HG02763 (cell line): ENCODE measurements at regions not wholly inside any gene's neighbourhood (a gene's known extent, or its start where the extent isn't known, plus 50 kb on each side); places are given as distances from the start of the nearest gene placed in this dataset.
"Not testable (repeated sequence)": the region's sequence is repeated elsewhere in the genome, so short reads cannot be mapped to it uniquely, and the experiment has no call there.

Experiments used
- ATAC-seq: cut with Tn5 transposase; IDR thresholded peaks from one replicate; pipeline ENCODE4 v1.9.1; 2021; ENCODE audit warnings: mild to moderate bottlenecking, moderate library complexity; ENCODE audit not compliant: unreplicated experiment

DNA sequence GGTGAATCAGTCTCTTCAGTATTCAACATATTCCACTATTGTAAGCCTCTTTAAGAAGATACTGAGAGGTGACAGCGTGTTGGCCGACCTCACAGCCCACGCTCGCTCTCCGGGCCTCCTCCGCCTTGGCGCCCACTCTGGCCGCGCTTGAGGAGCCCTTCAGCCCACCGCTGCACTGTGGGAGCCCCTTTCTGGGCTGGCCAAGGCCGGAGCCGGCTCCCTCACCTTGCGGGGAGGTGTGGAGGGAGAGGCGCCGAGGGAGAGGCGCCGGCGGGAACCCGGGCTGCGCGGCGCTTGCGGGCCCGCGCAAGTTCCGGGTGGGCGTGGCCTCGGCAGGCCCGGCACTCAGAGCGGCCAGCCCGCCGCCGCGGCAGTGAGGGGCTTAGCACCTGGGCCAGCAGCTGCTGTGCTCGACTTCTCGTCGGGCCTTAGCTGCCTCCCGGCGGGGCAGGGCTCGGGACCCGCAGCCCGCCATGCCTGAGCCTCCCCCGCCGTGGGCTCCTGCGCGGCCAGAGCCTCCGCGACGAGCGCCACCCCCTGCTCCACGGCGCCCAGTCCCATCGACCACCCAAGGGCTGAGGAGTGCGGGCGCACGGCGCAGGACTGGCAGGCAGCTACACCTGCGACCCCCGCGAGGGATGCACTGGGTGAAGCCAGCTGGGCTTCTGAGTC is 306.4 kb downstream of the SEMA3D start:
- ATAC-seq = not testable (repeated sequence)

DNA sequence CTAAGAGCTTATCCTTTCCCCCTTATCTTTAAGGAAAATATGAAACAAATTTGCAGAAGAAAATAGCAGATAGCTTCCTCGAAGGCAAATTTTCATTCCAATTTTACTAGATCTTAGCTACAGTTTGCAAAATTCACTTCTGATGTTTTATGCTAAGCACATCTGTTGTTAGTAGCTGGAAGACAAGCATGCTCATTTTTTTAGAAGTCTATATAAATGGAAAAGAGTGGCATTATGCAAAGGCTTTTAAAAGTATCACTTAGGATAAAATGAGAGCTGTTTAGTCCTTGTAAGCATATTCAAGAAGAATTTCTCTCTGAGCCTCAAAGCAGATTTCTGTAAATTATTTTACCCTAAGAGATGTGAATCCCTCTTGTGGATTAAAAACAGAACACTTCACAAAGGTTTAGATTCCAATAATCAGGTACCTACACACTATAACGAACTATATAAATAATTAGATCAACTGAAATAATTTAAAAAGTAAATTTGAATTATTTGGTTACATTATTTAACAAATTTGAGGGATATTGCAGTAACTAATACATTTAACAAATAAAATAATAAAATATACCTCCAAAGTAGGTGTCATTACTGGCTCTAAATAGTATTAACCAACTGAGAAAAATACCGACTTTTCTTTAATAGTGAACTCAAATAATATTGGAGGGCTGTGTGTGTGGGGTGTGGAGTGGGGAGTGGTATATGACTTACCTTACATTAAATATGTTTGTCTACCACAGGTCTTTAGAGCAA is 307.1 kb downstream of the SEMA3D start:
- ATAC-seq = no peak

DNA sequence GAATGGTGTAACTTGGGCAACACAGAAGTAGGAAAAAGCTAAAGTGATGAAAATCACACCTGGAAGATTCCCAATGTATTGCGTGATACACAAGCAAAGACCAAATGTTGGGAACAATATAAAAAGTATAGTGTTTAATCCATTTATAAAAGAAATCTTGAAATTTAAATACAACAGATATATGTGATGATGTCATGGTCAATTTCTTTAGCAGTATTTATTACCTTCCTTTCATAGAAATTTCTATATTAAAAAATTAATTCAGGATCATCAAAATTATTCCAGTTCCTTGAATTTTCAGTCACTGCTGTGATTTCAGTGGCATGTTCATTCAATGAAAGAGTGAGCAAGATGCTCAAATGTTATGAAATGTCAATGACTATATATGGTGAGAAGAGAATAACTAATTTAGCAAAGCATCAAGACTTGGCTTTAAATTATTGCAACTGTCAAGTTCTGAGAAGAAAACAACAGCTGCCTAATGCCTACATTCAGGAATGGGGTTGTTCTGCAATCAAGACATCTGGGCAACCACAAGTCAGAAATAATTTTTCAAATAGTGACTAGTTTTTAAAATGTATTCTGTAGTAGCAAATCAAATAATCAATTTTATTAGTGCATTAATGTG is 308.8 kb downstream of the SEMA3D start:
- ATAC-seq = no peak

DNA sequence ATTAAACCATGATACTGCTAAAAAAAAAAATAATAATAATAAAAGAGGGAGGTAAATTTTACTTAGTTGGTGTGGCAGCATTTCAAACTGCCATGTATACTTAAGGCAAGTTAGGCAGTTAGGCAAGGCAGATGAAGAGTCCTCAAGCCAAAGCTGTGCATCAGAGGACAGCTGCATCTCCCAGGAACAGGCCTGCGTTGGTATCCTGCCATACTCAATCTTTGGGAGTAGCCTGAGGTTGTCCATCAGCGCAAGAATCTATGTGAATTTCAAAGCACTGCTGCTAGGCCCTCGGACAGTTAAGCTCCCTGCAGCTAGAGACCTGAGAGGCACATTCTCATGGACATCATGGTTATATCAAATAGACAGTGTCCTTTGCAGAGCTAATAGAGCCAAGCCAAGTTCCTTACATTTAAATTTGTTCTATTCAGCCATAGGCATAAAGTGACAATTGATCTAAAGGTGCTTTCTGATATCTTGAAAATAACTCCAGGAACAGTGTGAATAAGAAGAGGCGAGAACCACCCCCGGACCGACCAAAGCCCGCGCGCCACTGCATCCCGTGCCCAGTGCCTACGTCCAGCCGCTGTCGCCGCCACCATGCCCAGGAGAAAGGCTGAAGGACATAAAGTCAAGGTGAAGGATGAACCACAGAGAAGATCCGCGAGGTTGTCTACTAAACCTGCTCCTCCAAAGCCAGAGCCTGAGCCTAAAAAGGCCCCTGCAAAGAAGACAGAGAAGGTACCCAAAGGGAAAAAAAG is 310.6 kb downstream of the SEMA3D start:
- ATAC-seq = no peak

DNA sequence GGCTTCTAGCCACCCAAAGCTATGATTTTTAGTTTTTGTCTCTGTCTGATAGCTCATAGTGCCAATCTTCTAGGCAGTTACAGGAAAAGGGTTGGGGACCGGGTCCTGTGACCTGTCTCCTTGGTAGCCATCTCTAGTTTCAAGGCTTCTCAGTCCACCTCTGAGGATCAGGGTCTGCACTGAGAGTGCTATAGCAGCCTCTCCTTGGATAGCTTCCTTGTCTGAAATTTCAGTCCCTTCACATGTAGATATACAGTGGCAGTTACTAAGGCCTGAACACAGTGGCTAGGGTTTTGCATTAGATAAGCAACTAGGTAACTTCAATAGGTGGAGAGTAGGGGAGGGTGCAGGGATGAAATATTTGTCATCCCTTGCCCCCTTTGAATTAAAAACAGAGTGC is 321.3 kb downstream of the SEMA3D start:
- no peak for ATAC-seq

DNA sequence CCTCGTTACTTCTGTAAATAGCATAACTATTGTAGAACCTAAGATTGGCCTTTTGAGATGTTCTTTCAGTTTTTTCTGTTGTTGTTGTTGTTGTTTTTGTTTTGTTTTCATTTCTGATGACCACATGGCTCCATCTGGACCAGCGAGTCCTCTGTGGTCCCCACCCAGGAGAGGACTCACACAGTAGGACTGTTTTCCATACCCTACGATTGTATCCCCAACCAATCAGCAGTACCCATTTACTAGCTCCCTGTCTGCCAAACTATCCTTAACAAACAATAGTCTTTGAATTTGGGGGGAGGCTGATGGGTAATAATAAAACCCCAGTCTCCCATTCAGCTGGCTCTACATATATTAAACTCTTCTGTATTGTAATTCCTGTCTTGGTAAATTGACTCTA is 329.5 kb downstream of the SEMA3D start:
- ATAC-seq = no peak

DNA sequence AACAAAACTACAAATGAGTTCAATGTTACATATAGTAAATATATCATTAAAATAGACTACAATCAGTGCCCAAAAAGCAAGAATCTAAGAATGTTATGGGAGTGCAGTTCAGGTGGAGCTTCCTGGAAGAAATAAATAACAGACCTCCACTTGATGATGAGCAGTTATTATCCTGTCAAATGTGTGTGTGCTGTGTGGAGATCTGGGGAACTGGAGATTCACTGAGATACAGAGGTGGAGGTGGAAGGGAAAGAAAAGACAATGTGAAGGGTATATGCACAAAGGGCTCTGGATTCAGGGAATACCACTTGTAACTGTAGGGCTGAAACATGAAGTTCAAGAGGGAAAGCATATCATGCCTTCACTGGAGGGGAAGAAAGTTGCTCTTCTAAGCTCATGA is 331.1 kb downstream of the SEMA3D start:
- no peak for ATAC-seq

DNA sequence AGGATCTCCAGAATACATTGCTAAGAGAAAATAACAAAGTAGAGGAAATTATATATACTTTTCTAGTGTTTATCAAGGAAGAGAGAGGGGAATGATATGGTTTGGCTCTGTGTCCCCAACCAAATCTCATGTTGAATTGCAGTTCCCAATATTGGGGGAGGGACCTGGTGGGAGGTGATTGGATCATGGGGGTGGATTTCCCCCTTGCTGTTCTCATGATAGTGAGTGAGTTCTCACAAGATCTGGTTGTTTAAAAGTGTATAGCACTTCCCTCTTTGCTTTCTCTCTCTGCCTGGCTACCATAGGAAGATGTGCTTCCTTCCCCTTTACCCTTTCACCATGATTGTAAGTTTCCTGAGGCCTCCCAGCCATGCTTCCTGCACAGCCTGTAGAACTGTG is 337.9 kb downstream of the SEMA3D start:
- not testable (repeated sequence) for ATAC-seq

DNA sequence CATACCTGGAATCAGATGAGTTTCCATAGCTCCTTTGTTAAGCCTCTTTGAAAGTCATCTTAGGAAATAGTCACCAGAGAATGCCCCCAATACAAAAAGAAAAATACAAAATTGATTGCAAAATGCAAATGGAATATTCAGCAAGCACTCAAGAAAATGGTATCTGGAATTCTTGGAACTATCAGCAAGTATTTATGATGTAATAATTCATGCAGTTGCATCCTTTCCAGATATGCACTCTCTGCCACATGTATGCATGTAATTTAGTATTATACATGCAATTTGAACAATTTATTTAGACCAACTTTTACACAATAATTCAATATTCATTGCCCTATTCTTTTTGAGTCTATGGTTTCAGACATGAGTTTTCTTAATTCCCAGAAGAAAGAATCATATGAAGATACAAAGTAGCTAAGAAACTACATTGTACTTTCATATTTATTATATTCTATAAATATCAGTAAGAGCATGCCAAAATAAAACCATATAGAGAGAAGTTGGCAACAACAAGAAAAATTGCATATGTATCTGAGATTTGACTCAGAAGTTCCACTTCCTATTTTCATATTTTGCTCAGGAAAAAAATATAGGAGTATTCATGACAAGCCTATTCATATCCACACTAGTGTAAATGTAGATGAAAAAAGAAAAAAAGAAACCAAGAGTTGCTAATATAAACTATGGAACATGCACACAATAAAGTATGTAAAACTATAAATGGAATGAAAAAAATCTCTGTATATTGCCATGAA is 338.5 kb downstream of the SEMA3D start:
- ATAC-seq = no peak

DNA sequence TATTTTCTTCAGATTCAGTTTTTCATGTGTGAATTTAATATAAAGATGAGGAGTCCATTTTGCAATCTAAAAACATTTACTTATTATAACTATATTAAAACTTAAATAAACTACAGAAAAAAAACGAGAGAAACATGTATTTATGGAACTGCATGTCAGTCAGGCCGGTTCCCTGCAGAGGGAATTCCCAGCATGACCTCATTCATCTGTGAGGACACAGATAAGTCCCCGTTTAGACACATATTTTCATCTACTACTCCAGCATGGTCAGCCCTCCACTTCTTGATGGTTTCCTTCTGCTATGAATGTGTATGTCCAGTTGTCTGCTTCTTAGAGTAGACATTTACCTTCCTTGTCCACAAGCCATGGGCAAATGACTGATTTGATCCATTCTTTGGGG is 339.1 kb downstream of the SEMA3D start:
- no peak for ATAC-seq

DNA sequence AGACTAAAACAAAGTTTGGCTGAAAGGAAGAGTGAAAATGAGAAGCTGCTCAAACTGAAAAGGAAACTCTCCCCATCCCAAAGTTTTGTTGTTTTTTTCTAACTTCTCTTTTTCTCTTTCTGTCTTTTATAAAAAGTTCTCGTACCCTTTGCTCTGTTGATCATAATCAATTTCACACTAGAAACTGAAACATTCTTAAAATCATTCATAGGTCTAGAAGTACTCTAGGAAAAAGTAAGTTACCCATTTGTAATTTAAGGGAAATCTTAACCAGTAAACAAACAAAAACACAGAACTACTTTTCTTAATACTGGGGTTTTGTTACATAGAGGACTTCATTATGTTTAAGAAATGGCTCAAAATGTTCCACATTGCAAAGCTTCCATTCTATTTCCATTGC is 339.8 kb downstream of the SEMA3D start:
- no peak for ATAC-seq

DNA sequence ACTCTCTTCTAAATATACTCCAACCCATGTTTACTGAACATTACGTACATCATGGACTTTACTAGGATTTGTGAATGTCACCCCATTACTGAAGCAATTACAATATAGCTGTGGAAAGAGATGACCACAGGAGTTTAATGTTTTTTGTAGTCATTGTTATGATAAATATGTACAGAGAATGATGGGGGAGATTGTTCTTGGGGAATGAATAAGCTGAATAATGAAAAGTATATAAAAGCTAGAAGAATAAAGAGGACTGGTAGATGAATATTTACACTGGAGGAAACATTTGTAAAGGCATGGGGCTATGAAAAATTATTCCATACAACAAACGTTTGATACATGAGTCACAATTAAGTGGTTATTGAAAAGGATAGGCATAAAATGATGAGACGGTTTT is 340.9 kb downstream of the SEMA3D start:
- ATAC-seq = no peak

DNA sequence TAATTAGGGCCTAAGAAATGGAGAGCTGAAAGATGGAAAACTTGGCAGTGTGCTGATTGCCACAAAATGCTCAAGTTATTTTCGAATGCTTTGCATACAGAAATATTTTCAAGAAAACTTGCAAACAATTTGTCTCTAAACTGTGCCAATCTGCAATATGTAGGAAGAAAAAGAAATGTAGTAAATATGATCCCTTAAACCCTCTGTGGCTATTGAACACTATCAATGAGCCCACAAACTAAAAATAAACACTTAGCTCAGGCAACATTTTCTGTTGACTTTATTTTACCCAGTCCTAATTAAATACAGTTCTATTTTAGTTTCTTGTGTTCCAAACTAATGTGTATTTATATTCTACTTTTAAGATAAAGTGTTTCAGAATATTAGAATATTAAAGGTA is 342.1 kb downstream of the SEMA3D start:
- ATAC-seq = no peak

DNA sequence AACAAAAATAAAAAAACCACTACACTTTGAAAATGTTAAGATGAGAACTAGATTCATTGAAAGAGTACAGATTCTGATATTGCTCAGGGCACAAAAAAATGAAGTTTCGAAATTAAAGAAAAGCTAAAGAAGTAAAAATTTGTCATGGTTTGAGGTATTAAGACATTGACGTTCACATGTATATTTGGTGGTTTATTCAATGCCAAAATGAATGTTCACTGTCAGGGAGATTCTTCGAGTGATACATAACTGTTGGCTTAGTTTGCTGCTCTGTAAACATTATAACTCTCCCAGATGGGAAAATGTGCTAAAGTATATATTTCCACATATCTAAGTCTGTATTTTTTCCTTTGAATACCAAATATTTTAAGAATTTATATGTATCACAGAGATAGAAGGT is 345.0 kb downstream of the SEMA3D start:
- no peak for ATAC-seq

DNA sequence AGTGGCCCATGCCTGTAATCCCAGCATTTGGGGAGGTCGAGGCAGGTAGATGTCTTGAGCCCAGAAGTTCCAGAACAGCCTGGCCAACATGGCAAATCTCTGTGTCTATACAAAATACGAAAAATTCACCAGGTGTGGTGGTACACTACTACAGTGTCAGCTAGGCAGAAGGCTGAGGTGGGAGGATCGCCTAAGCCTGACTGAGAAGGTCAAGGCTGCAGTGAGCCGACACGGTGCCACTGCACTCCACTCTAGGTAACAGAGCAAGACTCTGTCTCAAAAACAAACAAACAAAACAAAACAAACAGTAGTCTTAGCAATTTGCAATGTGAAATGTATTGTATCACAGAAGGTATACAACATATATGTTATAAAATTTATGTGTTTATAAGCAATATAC is 348.0 kb downstream of the SEMA3D start:
- ATAC-seq = no peak

DNA sequence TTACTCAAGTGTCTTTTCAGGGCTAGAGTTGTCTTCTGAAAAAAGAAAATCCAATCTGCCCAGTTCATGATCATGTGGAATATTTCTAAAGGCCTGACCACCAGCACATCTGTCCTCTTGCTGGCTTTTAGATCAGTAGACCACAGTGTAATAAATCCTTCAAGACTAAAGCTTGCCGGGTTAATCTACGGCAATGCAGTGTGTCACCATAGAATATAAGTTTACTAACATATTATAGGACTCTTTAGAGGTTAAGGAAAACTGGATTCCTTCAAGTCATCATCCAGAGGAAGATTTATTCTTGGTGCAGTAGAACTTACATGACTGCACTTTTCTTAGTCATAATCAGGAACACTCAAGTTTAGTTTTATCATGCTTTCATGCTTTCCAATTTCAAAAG is 349.5 kb downstream of the SEMA3D start:
- ATAC-seq = no peak

DNA sequence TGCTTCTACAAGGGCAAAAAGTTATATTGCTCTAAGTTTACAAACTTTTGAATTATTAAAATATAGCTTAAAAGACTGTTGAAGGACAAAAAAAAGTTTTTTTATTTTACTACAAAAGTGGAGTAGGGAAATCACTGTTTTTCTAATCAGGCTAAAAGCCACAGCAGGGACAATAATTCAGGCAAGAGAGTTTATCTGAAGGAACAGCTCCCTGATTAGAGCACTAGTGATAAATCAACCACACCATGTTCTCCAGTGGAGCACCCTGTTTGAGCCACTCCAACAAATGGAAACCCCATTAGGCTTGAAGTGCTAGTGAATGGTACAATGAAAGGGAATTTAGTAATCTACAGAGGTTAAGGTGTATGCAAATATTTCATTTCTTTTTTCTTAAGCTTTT is 357.1 kb downstream of the SEMA3D start:
- ATAC-seq = no peak

DNA sequence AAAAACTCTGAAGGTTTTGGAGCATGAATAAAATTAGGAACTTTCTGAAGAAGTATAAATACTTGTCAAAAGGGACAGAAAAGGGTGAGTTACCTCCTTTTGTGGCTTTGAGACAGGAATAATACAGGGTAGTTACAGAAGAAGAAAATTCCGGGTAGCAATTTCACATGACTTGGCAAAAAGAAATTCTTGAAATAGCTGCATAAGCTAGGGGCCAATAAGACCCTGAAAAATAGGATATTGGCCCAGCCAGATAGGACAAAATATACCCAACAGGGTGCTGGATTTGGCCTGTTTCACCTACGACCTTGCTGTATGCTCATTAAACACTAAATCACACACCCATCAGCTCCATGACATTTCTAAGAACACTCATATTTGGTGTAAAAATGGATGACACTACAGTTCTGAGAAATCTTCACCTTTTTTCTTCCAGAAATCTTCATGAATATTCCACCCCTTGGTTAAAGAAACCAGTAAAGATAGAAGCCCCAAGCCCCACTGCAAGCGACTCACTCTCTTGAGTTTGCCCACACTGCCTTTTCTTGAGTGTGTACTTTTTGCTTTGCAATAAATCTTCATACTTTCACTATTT is 362.7 kb downstream of the SEMA3D start:
- no peak for ATAC-seq

DNA sequence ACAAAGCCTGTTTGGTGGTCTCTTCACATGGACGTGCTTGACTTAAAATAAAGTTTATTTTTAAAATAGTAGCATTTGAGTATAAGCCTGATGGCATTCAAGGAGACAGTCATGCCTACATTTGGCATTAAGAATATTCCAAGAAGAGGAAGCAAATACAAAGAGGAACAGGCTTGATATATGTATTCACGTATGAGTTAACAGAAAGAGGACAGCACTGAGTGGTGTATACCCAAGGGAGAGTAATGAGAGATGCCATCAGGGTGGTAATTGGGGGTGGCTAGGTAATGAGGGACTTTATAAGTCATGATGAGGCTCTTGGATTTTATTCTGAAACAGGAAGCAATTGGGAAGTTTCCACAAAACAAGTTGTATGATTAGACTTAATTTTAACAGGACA is 363.3 kb downstream of the SEMA3D start:
- no peak for ATAC-seq

DNA sequence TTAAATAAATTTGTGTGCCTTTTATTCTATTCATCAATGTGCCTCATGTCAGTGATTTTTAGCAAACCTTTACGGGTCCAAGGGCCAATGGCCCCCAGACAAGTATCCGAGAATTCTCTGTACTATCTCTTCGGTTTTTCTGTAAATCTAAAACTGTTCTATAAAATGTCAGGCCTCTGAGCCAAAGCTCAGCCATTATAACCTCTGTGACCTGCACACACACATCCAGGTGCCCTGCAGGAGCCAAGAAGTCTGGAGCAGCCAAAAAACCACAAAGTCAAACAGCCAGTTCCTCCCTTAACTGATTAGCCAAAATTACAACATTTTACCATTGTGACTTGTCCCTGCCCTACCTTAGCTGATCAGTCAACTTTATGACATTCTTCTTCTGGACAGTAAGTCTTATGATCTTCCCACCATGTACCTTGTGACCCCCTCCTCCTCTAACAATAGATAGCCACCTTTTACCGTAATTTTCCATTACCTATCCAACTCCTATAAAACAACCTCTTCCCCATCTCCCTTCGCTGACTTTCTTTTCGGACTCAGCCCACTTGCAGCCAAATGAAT is 363.8 kb downstream of the SEMA3D start:
- ATAC-seq = no peak
